ENCODE measurements at regions not wholly inside any gene's neighbourhood (a gene's known extent, or its start where the extent isn't known, plus 50 kb on each side); places are given as distances from the start of the nearest gene placed in this dataset.
A peak's percentile ranks its signal among the peaks of the same experiment; 100 is the strongest.

DNA sequence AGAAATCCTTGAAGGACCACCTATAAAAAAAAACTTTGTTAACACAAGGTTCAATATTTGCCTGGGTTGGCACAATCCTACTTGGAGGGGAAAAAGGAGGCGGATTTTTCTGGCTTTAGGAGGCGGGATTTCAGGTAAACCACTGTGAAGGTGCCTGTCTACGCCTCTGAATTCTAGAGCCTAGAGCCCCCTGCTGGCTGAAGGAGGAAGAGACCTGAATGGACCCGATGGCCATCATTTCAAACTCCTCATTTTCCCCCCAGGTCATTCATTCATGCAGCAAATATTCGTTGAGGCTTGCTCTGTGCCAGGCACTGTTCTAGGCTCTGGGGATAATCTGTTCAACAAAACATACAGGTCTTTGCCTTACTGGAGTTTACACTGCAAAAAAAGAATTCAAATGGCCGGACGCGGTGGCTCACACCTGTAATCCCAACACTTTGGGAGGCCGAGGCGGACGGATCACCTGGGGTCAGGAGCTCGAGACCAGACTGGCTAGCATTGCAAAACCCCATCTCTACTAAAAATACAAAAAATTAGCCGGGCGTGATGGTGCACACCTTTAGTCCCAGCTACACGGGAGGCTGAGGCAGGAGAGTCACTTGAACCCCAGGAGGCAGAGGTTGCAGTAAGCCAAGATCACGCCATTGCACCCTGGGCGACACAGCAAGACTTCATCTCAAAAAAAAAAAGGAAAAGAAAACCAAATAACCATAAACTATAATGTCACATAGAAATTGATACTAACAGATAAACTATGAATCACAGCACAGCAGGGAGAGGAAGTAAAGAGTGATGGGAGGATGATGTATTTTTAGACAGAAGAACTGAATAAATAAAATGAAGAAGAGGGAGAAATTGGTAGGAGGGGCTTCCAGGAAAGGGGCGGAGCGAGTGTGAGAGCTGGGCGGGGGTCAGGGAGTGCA is 90.1 kb upstream of the NFE2L3 start:
- peak; percentile 78 for ATAC-seq (ENCODE audit: insufficient read depth, low read depth)
- Histone ChIP-seq H3K4me3 (ENCODE audit: low read depth in 1 of 2, low read length in 2 of 2) (no peak overlapping the region), H3K27me3 (ENCODE audit: insufficient read depth, low read length, poor library complexity) (peaks cover 3% of the 10 kb centered on the region)

DNA sequence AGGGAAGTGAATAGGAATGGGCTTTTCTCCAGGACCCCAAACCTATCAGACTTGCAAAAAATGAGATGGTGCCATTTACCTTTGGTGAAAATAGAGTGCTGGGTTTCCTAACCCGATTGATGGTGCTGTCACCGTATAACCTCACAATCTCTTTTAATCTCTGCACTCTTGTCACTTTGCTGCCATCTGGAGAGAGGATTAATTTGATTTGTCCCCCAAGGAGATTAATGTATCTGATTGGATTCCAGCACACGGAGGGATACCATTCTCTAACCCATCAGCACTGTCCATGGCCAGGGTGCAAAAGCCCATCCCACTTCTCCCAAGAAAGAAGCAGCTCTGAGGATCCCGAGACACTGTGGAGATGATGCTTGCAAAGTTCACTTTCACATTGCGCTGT is 86.3 kb upstream of the NFE2L3 start:
- peaks cover 8% of the 10 kb centered on the region; the same call in 1 of the 2 replicates for H3K4me1 ChIP-seq (ENCODE audit: insufficient read depth, low read length)
- no peak overlapping the region for H3K9ac ChIP-seq (ENCODE audit: low read depth, low read length)
- DNase-seq = no peak
- H3K27me3 ChIP-seq (ENCODE audit: insufficient read depth, low read length, poor library complexity) = peaks cover 3% of the 10 kb centered on the region
- H2AFZ ChIP-seq (ENCODE audit: low read depth, low read length) = no peak overlapping the region
- H3K4me3 ChIP-seq (ENCODE audit: low read depth in 1 of 2, low read length in 2 of 2) = no peak overlapping the region
- no peak for TF ChIP-seq EZH2 (IDR thresholded peaks at IDR 0.05; ENCODE audit: borderline replicate concordance, low read depth, low read length, severe bottlenecking)
- TF ChIP-seq, protein P1, sequence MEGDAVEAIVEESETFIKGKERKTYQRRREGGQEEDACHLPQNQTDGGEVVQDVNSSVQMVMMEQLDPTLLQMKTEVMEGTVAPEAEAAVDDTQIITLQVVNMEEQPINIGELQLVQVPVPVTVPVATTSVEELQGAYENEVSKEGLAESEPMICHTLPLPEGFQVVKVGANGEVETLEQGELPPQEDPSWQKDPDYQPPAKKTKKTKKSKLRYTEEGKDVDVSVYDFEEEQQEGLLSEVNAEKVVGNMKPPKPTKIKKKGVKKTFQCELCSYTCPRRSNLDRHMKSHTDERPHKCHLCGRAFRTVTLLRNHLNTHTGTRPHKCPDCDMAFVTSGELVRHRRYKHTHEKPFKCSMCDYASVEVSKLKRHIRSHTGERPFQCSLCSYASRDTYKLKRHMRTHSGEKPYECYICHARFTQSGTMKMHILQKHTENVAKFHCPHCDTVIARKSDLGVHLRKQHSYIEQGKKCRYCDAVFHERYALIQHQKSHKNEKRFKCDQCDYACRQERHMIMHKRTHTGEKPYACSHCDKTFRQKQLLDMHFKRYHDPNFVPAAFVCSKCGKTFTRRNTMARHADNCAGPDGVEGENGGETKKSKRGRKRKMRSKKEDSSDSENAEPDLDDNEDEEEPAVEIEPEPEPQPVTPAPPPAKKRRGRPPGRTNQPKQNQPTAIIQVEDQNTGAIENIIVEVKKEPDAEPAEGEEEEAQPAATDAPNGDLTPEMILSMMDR (IDR thresholded peaks at IDR 0.05; ENCODE audit: borderline replicate concordance, extremely low read depth, low read length, poor library complexity, severe bottlenecking) = no peak
- no peak overlapping the region for H3K4me2 ChIP-seq (ENCODE audit: insufficient read depth, low read length)
- no peak for ATAC-seq (ENCODE audit: insufficient read depth, low read depth)
- no peaks in the 10 kb centered on the region for H3K36me3 ChIP-seq (ENCODE audit: insufficient read depth, low read length)
- no peaks in the 10 kb centered on the region for H4K20me1 ChIP-seq (ENCODE audit: insufficient read depth, low read length)
- no peak overlapping the region for H3K27ac ChIP-seq (ENCODE audit: low read length)
- no peaks in the 10 kb centered on the region for H3K9me3 ChIP-seq (ENCODE audit: insufficient read depth, low read length, severe bottlenecking)
- H3K79me2 ChIP-seq (ENCODE audit: insufficient read depth, low read length) = no peaks in the 10 kb centered on the region

More for the DNA sequence above, 90.1 kb upstream of the NFE2L3 start:
- Histone ChIP-seq H2AFZ (ENCODE audit: low read depth, low read length) (no peak overlapping the region), H3K4me1 (ENCODE audit: insufficient read depth, low read length) (peaks cover 12% of the 10 kb centered on the region; the same call in 1 of the 2 replicates), H4K20me1 (ENCODE audit: insufficient read depth, low read length) (no peaks in the 10 kb centered on the region), H3K9ac (ENCODE audit: low read depth, low read length) (no peak overlapping the region), H3K36me3 (ENCODE audit: insufficient read depth, low read length) (no peaks in the 10 kb centered on the region), H3K27ac (ENCODE audit: low read length) (no peak overlapping the region), H3K79me2 (ENCODE audit: insufficient read depth, low read length) (no peaks in the 10 kb centered on the region), H3K9me3 (ENCODE audit: insufficient read depth, low read length, severe bottlenecking) (no peaks in the 10 kb centered on the region), H3K4me2 (ENCODE audit: insufficient read depth, low read length) (no peak overlapping the region)
- DNase-seq = peak; percentile 60
- TF ChIP-seq EZH2 (IDR thresholded peaks at IDR 0.05; ENCODE audit: borderline replicate concordance, low read depth, low read length, severe bottlenecking) = no peak
- TF ChIP-seq, protein P1 (IDR thresholded peaks at IDR 0.05; ENCODE audit: borderline replicate concordance, extremely low read depth, low read length, poor library complexity, severe bottlenecking) = peak; percentile 83

DNA sequence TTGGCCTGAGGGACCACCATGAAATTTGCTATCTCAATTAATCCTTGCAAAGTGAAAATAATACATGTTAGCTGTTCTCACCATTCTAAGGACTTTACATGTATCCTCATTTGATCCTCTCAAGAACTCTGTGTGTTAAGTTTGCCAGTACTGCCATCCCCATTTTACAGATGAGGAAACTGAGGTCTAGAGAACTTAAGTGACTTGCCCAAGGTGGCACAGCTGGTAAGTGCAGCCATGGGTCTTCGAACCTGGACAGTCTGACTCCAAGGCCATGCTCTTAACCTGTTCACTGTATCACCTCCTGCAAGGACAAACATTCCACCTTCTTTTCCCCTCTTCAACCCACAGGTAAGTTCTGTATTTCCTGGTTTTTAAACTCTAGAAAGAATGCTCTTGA is 85.3 kb upstream of the NFE2L3 start:
- ATAC-seq (ENCODE audit: insufficient read depth, low read depth) = no peak
- Histone ChIP-seq H3K4me3 (ENCODE audit: low read depth in 1 of 2, low read length in 2 of 2) (no peak overlapping the region), H3K27me3 (ENCODE audit: insufficient read depth, low read length, poor library complexity) (peaks cover 3% of the 10 kb centered on the region), H3K36me3 (ENCODE audit: insufficient read depth, low read length) (no peaks in the 10 kb centered on the region), H3K9me3 (ENCODE audit: insufficient read depth, low read length, severe bottlenecking) (no peaks in the 10 kb centered on the region), H3K9ac (ENCODE audit: low read depth, low read length) (no peak overlapping the region), H3K4me1 (ENCODE audit: insufficient read depth, low read length) (no peaks in the 10 kb centered on the region), H3K27ac (ENCODE audit: low read length) (no peak overlapping the region), H4K20me1 (ENCODE audit: insufficient read depth, low read length) (no peaks in the 10 kb centered on the region), H2AFZ (ENCODE audit: low read depth, low read length) (no peak overlapping the region), H3K79me2 (ENCODE audit: insufficient read depth, low read length) (no peaks in the 10 kb centered on the region), H3K4me2 (ENCODE audit: insufficient read depth, low read length) (no peak overlapping the region)
- no peak for DNase-seq
- no peak for TF ChIP-seq EZH2 (IDR thresholded peaks at IDR 0.05; ENCODE audit: borderline replicate concordance, low read depth, low read length, severe bottlenecking)
- TF ChIP-seq, protein P1 (IDR thresholded peaks at IDR 0.05; ENCODE audit: borderline replicate concordance, extremely low read depth, low read length, poor library complexity, severe bottlenecking) = no peak
